ENCODE measurements at regions not wholly inside any gene's neighbourhood (a gene's known extent, or its start where the extent isn't known, plus 50 kb on each side); places are given as distances from the start of the nearest gene placed in this dataset.

DNA sequence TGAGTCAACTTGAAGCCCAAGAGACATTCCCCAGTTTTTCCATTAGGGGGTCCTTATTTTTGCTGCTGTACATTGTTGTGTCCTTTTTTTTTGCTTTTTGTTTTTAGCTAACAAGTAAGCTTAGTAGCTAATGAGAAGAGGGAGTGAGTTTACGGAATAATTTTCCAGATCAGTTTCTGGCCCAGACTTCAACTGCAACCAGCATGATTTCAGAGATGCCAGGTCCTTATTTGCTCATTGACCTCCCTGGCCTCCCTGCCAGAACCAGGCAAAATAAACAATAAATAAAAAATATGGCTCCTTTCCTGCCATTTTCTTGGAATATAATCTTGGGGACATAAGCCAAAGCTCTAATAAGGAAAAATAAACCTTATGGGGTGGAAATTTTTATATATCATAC lies 185.9 kb downstream of the FAT3 start:
- no peaks in the 10 kb centered on the region for H3K36me3 ChIP-seq (ENCODE audit: control insufficient read depth, insufficient read depth, low read length)
- no peak overlapping the region for H3K4me3 ChIP-seq (replicated peaks in 1 of 4; ENCODE audit: control extremely low read depth in 1 of 4, insufficient read depth in 1 of 4, low read depth in 3 of 4, low read length in 4 of 4)
- peaks cover 5% of the 10 kb centered on the region for H3K4me1 ChIP-seq (ENCODE audit: control insufficient read depth, extremely low read depth, insufficient read depth, low read length)
- no peak for TF ChIP-seq EZH2 (IDR thresholded peaks at IDR 0.05; ENCODE audit: low read length, missing control alignments)
- no peaks in the 10 kb centered on the region for H4K20me1 ChIP-seq (ENCODE audit: control insufficient read depth, extremely low read depth, insufficient read depth, low read length)
- no peak overlapping the region for H3K4me2 ChIP-seq (ENCODE audit: extremely low read depth, insufficient read depth, low read length)
- no peak overlapping the region for H3K9ac ChIP-seq (ENCODE audit: insufficient read depth, low read length)
- H2AFZ ChIP-seq (ENCODE audit: low read length): no peak overlapping the region
- DNase-seq (ENCODE audit: low read depth in 2 of 2): no peak
- H3K79me2 ChIP-seq (ENCODE audit: control insufficient read depth, insufficient read depth, low read length): no peaks in the 10 kb centered on the region
- no peaks in the 10 kb centered on the region for H3K9me3 ChIP-seq (ENCODE audit: control insufficient read depth, insufficient read depth, low read depth, low read length)
- no peak overlapping the region for H3K27ac ChIP-seq (ENCODE audit: insufficient read depth, low read length)
- H3K27me3 ChIP-seq (ENCODE audit: control insufficient read depth, insufficient read depth, low read length): no peaks in the 10 kb centered on the region

DNA sequence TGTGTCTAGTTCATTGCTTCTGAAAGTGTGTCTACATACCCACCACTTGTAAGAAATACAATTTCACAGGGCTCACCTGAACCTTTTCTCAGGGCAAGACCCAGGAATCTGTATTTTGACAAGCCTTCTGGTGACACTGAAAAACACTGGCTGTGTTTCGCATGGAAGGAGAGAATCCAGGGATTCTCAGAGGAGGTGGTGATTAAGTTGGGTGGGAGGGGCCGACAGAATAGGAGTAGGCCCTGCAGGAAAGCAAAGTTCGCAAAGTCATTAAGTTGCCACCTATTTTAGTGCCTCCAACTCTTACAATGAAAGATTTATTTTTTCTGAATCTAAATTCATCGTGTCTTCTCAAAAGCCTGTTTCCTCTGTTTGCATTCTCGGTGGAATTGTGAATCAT lies 186.8 kb downstream of the FAT3 start:
- Histone ChIP-seq H4K20me1 (ENCODE audit: control insufficient read depth, extremely low read depth, insufficient read depth, low read length) (no peaks in the 10 kb centered on the region), H3K36me3 (ENCODE audit: control insufficient read depth, insufficient read depth, low read length) (no peaks in the 10 kb centered on the region), H3K9ac (ENCODE audit: insufficient read depth, low read length) (no peak overlapping the region), H3K27ac (ENCODE audit: insufficient read depth, low read length) (no peak overlapping the region), H3K27me3 (ENCODE audit: control insufficient read depth, insufficient read depth, low read length) (no peaks in the 10 kb centered on the region), H3K4me3 (replicated peaks in 1 of 4; ENCODE audit: control extremely low read depth in 1 of 4, insufficient read depth in 1 of 4, low read depth in 3 of 4, low read length in 4 of 4) (no peak overlapping the region), H3K79me2 (ENCODE audit: control insufficient read depth, insufficient read depth, low read length) (no peaks in the 10 kb centered on the region), H2AFZ (ENCODE audit: low read length) (no peak overlapping the region), H3K4me2 (ENCODE audit: extremely low read depth, insufficient read depth, low read length) (no peak overlapping the region), H3K4me1 (ENCODE audit: control insufficient read depth, extremely low read depth, insufficient read depth, low read length) (peaks cover 6% of the 10 kb centered on the region), H3K9me3 (ENCODE audit: control insufficient read depth, insufficient read depth, low read depth, low read length) (no peaks in the 10 kb centered on the region)
- TF ChIP-seq, protein P1, sequence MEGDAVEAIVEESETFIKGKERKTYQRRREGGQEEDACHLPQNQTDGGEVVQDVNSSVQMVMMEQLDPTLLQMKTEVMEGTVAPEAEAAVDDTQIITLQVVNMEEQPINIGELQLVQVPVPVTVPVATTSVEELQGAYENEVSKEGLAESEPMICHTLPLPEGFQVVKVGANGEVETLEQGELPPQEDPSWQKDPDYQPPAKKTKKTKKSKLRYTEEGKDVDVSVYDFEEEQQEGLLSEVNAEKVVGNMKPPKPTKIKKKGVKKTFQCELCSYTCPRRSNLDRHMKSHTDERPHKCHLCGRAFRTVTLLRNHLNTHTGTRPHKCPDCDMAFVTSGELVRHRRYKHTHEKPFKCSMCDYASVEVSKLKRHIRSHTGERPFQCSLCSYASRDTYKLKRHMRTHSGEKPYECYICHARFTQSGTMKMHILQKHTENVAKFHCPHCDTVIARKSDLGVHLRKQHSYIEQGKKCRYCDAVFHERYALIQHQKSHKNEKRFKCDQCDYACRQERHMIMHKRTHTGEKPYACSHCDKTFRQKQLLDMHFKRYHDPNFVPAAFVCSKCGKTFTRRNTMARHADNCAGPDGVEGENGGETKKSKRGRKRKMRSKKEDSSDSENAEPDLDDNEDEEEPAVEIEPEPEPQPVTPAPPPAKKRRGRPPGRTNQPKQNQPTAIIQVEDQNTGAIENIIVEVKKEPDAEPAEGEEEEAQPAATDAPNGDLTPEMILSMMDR (conservative IDR thresholded peaks at IDR 0.05 in 1 of 2, IDR thresholded peaks at IDR 0.05 in 1 of 2; ENCODE audit: low read depth in 1 of 2, low read length in 2 of 2): no peak
- no peak for TF ChIP-seq EZH2 (IDR thresholded peaks at IDR 0.05; ENCODE audit: low read length, missing control alignments)
- no peak for DNase-seq (ENCODE audit: low read depth in 2 of 2)

DNA sequence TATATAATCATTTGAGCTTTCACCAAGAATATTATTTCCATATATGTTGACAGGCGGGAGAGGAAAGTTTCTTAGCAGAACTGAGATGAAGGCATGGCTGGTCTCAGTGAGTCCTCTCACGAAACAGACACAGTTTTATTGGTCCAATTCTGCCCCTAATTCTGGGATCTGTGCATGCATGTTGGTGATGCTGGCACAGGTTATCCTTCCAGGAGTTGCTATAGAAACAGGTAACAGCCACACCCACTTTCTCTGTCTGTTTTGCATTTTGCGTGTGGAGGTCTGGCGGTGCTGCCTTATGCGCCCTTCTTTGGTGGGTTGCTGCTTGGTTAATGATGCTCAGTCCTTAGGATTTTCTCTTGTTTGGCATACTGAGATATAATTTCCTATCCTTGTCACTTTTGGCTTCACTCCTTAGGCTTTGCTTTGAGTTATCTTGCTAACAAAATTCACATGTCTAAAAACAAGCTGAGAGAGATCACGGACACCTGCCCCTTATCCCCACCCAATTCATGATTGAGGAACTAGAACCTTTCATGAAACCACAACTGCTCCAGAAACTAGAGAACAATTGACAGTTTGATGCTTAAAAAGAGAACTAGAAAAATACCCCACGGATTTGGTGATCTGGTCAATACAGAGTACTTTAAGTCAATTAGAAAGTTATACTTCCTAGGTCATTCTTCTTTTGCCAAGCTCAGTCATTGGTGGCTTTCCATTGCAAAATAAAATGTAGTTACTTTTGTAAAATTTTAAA lies 189.3 kb downstream of the FAT3 start:
- Histone ChIP-seq H3K27me3 (ENCODE audit: control insufficient read depth, insufficient read depth, low read length) (no peaks in the 10 kb centered on the region), H3K9ac (ENCODE audit: insufficient read depth, low read length) (no peak overlapping the region), H4K20me1 (ENCODE audit: control insufficient read depth, extremely low read depth, insufficient read depth, low read length) (no peaks in the 10 kb centered on the region), H3K36me3 (ENCODE audit: control insufficient read depth, insufficient read depth, low read length) (no peaks in the 10 kb centered on the region), H2AFZ (ENCODE audit: low read length) (no peak overlapping the region), H3K9me3 (ENCODE audit: control insufficient read depth, insufficient read depth, low read depth, low read length) (no peaks in the 10 kb centered on the region), H3K27ac (ENCODE audit: insufficient read depth, low read length) (no peak overlapping the region), H3K4me1 (ENCODE audit: control insufficient read depth, extremely low read depth, insufficient read depth, low read length) (peaks cover 10% of the 10 kb centered on the region), H3K4me2 (ENCODE audit: extremely low read depth, insufficient read depth, low read length) (no peak overlapping the region), H3K4me3 (replicated peaks in 1 of 4; ENCODE audit: control extremely low read depth in 1 of 4, insufficient read depth in 1 of 4, low read depth in 3 of 4, low read length in 4 of 4) (no peak overlapping the region), H3K79me2 (ENCODE audit: control insufficient read depth, insufficient read depth, low read length) (no peaks in the 10 kb centered on the region)
- DNase-seq (ENCODE audit: low read depth in 2 of 2): no peak
- TF ChIP-seq, protein P1 (conservative IDR thresholded peaks at IDR 0.05 in 1 of 2, IDR thresholded peaks at IDR 0.05 in 1 of 2; ENCODE audit: low read depth in 1 of 2, low read length in 2 of 2): no peak
- TF ChIP-seq EZH2 (IDR thresholded peaks at IDR 0.05; ENCODE audit: low read length, missing control alignments): no peak
